ENCODE measurements at regions not wholly inside any gene's neighbourhood (a gene's known extent, or its start where the extent isn't known, plus 50 kb on each side); places are given as distances from the start of the nearest gene placed in this dataset.

- FAIRE-seq (peak; percentile 42), DNase-seq (ENCODE audit: insufficient read length, low spot score) (no peak)
Measured at GRCh38 chr5:57780961-57781325, 298.3 kb upstream of the ACTBL2 start.

DNA sequence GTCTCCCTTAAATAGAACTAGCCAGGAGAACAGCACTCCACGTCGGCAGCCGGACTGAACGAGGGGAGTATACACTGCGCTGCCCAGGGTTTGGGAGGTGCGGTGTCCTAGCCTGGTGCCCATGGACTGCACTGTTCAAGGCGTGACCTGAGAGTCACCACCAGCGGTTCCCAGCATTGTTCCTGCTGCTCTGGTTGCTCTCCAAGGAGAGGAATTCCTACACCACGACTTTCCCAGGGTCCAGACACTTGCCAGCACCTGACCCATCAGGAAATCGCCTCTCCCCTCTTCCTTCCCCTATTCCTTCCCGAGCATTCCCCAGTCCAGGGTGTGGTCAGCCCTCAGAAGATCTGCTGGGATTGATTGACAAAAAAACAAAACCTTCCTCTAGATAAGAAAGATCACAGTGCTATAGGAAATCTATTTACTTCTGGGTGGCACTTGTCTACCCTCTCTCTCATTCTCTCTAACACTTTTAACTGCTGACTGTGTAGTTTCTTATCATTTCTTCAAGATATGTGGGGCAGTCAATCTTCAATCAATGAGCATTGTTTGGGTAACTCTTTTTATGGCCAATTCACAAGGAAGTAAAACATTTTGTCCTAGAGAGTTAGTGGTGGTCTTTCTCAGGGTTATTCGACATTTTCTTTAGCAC, 297.8 kb upstream of the ACTBL2 start:
- FAIRE-seq: peak; percentile 4
- no peak for DNase-seq (ENCODE audit: insufficient read length, low spot score)

DNA sequence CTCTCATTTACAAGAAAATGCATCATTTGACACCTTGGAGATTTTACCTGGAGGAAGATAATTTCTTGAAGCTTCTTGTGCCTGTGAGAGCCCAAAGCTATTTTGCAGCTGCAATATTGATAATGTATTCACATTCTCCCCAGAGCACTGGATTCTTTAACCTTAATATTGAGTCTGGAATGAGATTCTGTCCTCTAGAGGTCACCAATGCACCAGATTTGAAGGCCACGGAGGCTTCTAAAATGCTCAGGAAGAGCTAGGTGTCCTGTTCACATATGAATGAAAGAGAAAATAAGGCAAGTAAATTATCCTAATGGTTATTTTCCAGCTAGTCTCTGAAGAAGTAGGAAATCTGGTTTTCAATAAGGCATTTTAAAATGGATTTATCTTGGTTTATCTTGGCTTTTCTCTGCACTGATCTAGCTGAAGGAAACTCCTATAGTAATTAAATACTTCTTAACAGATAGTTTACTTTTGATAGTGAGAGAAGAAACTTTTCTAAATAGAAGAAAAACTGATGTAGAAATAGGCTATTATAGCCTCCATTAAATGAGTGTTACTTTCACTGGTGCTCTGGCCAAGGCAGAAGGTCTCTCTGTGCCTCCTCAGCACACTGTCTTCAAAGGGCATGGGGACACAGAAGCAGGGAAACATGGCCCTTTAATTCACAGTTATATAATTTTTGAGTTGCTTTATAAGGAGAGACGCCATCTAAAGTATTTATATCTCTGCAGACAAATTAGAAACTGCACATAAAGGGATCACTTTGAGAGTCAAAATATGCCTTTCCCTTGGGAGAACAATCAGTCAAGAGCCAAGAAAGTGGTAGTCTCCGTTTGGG, 297.0 kb upstream of the ACTBL2 start:
- DNase-seq (ENCODE audit: insufficient read length, low spot score) (peak; percentile 61), FAIRE-seq (no peak)

GRCh38 chr5:57778501-57779091, 296.0 kb upstream of the ACTBL2 start:
- DNase-seq (ENCODE audit: insufficient read length, low spot score) (no peak), FAIRE-seq (no peak)

GRCh38 chr5:57777174-57777581, 294.6 kb upstream of the ACTBL2 start:
- no peak for DNase-seq (ENCODE audit: insufficient read length, low spot score)
- FAIRE-seq: no peak

GRCh38 chr5:57776035-57776434, 293.4 kb upstream of the ACTBL2 start:
- no peak for DNase-seq (ENCODE audit: insufficient read length, low spot score)
- FAIRE-seq: no peak

DNA sequence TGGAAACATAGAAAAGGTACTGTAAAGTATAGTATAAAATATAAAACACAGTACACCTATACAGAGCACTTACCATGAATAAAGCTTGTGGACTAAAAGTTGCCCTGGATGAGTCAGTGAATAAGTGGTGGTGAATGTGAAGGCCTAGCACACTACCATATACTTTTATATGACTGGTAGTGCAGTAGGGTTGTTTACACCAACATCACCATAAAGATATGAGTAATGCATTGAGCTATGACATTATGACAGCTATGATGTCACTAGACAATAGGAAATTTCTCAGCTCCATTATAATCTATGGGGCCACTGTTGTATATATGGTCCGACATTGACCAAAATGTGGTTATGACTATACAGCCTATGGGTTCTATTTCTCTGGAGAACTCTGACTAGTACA, 291.8 kb upstream of the ACTBL2 start:
- FAIRE-seq (no peak), DNase-seq (ENCODE audit: insufficient read length, low spot score) (no peak)

GRCh38 chr5:57772512-57772911, 289.9 kb upstream of the ACTBL2 start:
- no peak for FAIRE-seq
- DNase-seq (ENCODE audit: insufficient read length, low spot score): no peak

DNA sequence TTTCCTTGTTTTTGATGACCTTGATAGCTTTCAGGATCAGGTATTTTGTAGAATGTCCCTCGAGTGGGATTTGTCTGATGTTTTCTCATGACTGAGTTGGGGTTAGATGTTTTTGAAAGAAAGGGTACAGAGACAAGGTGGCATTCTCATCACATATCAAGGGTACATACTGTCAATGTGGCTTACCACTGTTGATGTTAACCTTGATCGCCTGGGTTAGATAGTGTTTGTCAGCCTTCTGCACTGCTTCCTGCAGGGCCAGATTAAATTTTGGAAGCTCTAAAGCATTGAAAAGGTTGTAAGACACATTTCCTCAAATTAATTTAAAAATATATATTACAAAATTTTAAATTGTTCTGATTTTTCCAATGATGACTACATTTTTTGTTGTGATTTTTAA, 287.4 kb upstream of the ACTBL2 start:
- no peak for DNase-seq (ENCODE audit: insufficient read length, low spot score)
- FAIRE-seq: no peak

DNA sequence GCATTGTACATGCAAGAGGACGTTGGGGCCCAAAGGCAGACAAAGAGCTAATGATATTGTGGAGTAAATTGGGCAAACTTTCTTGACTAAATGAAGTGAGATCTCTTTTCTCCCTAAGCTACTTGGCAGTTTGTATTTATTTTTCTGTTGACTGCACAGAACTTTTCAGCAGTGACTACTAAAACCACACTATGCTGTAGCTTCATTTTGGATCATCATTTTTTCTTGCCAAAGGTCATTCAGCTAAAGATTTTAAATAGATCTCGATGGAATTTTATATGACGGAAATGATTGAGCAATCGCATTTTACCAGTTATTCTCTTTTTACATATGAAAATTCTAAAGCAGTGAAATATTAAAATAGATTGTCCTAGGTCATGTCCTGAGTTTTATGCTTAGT, 286.1 kb upstream of the ACTBL2 start:
- FAIRE-seq (no peak), DNase-seq (ENCODE audit: insufficient read length, low spot score) (no peak)

GRCh38 chr5:57764479-57765089, 282.0 kb upstream of the ACTBL2 start:
- DNase-seq (ENCODE audit: insufficient read length, low spot score) (no peak), FAIRE-seq (no peak)

DNA sequence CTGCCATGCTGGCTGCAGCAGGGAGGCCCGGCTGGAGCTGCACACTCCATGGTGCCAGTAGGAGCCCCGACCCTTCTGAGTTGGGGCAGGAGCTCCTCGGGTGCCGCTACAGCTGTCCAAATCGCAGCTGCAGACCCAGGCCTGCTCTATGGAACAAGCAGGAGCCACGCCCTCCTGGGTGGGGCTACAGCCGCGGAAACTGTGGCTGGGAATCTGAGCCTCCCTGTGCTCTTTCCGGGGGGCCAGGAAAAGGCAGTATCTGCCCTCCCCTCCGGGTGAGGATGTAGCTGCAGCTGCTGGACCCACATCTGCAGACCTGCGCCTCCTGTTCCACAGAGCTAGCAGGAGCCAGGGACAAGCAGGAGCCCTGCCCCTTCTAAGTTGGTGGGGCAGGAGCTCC, 278.9 kb upstream of the ACTBL2 start:
- no peak for DNase-seq (ENCODE audit: insufficient read length, low spot score)
- no peak for FAIRE-seq

DNA sequence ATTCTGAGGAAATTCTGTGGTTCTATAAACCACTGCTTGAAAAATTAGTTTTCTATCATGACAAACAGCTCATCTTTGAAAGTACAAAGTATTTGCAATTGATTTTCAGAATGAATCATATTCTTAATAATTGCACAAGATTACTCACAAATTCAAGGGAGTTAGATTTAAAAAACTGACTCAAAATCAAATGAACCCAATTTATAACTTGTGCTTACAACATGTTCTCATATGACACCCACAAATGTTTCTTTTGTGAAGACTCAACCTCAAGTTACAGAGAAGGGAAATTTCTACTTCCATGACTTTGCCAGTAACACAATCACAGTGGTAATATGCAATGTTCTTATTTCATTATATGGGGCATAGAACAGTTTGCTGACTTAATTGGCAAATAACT, 272.0 kb upstream of the ACTBL2 start:
- DNase-seq (ENCODE audit: insufficient read length, low spot score) (no peak), FAIRE-seq (no peak)

DNA sequence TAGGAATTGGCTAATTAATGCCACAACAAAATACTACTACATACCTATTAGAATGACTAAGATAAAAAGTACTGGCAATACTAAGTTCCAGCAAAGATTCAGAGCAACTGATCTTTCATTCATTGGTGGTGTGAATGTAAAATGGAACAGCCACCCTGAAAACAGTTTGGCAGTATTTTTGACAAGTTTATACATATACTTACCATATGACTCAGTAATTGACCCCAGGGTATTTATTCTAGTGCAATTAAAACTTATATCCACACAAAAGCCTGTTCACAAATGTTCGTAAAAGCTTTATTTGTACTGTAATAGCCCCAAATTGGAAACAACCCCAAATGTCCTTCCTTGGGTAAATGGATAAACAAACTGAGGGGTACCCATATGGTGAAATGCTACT, 270.8 kb upstream of the ACTBL2 start:
- DNase-seq (ENCODE audit: insufficient read length, low spot score) (no peak), FAIRE-seq (no peak)

DNA sequence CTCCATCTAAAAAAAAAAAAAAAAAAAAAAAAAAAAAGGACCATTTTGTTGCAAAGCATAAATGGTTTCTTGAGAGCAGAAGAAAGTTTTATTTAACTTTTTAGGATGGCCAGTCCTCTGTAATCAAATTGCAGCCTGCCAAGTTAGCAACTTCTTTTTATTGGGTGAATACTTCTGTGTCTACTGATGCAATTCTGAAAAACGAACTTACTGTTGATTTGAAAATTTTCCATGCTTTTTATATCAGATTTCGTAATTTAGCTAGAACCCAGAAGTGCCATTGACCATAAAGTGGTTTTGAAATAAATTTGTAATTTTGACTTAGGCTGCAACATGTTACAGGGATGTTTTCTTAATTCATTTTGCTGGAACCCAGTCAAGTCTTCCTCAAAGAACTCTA, 269.1 kb upstream of the ACTBL2 start:
- no peak for DNase-seq (ENCODE audit: insufficient read length, low spot score)
- FAIRE-seq: no peak

- FAIRE-seq (no peak), DNase-seq (ENCODE audit: insufficient read length, low spot score) (no peak)
Measured at GRCh38 chr5:57750891-57751290, 268.3 kb upstream of the ACTBL2 start.

DNA sequence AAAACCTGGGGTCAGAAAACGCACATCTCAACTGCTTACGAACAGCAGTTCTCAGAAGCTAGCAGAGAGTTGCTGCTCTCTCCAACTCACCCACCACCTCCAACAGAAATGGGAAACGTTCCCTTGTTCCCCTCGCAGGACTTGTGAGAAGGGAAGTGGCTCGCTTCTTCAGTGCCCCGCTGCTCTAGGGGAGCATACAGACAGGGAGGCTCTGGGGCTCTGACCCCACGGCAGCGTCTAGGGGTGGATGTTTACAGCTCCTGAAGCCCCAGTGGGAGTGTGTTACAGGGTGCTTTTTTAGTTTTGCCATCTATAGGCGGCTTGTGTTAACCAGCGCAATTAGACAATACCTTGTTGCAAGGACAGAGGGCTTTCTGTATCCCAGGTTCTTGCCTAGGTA, 267.7 kb upstream of the ACTBL2 start:
- FAIRE-seq: no peak
- DNase-seq (ENCODE audit: insufficient read length, low spot score): no peak

DNA sequence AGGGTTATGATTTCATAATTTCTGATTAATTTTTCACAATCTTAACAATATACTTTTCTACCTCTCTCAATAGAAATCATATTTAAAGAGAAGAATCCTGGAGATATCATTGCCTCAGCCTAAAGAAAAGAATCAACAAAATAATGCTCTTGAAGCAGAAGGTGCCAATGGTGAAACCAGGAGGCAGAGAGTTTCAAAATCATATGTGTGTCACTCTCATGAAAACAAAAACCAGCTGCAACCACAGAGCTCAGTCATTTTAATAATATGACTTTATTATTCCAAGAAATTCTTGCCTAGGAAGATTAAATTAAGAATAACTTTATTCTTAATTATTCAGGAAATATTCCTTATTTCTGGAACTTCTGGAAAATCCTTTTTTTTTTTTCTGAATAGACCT, 266.8 kb upstream of the ACTBL2 start:
- FAIRE-seq (no peak), DNase-seq (ENCODE audit: insufficient read length, low spot score) (no peak)

DNA sequence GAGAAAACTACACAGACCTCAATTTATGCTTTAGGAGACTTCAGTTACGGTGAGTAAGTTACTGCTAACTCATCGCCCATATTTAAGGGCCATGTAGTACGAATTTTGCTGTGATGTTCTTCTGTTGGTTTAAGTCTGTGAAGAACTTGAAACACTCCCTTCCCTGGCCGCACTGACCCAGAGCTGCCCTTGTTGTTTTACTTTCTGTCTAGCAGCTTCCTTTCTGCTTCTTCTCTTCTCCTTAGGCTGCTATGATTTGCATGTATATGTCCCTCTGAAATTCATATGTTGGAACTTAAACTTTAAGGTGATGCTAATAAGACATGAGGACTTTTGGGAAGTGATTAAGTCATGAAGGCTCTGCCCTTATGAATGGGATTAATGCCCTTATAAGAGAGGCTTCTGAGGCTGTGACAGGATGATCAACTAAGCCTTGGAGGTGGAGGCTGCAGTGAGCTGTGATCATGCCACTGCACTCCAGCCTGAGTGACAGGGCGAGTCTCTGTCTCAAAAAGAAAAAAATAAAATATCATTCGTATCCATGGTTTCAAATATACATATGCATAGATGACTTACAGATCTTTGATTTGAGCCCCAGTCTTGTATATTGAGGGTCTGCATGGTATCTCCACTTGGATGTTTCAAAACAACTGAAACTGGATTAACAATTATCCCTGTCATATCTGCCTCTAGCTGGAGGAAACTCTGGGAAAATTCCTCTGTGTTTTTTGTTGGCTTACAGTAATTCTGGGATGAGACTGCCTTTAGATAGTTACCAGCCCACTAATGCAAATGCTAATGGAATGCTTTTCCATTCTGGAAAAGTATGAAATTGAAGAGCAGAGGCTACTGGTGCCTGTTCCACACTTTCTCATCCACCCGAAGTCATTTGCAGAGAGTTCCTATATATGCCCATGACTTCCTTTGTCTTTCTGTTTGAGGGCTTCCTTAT, 263.4 kb upstream of the ACTBL2 start:
- no peak for FAIRE-seq
- no peak for DNase-seq (ENCODE audit: insufficient read length, low spot score)

- FAIRE-seq (no peak), DNase-seq (ENCODE audit: insufficient read length, low spot score) (no peak)
Measured at GRCh38 chr5:57745029-57745428, 262.4 kb upstream of the ACTBL2 start.

GRCh38 chr5:57741336-57741735, 258.7 kb upstream of the ACTBL2 start:
- DNase-seq (ENCODE audit: insufficient read length, low spot score): no peak
- no peak for FAIRE-seq
